ENCODE measurements at regions not wholly inside any gene's neighbourhood (a gene's known extent, or its start where the extent isn't known, plus 50 kb on each side); places are given as distances from the start of the nearest gene placed in this dataset.

- TF ChIP-seq SPI1 (IDR thresholded peaks at IDR 0.05; ENCODE audit: borderline replicate concordance, low read depth), result no peak
- TF ChIP-seq, protein P1, sequence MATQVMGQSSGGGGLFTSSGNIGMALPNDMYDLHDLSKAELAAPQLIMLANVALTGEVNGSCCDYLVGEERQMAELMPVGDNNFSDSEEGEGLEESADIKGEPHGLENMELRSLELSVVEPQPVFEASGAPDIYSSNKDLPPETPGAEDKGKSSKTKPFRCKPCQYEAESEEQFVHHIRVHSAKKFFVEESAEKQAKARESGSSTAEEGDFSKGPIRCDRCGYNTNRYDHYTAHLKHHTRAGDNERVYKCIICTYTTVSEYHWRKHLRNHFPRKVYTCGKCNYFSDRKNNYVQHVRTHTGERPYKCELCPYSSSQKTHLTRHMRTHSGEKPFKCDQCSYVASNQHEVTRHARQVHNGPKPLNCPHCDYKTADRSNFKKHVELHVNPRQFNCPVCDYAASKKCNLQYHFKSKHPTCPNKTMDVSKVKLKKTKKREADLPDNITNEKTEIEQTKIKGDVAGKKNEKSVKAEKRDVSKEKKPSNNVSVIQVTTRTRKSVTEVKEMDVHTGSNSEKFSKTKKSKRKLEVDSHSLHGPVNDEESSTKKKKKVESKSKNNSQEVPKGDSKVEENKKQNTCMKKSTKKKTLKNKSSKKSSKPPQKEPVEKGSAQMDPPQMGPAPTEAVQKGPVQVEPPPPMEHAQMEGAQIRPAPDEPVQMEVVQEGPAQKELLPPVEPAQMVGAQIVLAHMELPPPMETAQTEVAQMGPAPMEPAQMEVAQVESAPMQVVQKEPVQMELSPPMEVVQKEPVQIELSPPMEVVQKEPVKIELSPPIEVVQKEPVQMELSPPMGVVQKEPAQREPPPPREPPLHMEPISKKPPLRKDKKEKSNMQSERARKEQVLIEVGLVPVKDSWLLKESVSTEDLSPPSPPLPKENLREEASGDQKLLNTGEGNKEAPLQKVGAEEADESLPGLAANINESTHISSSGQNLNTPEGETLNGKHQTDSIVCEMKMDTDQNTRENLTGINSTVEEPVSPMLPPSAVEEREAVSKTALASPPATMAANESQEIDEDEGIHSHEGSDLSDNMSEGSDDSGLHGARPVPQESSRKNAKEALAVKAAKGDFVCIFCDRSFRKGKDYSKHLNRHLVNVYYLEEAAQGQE (IDR thresholded peaks at IDR 0.05; ENCODE audit: insufficient replicate concordance, low read depth), result no peak
- TF ChIP-seq CTCF (IDR thresholded peaks at IDR 0.05; ENCODE audit: insufficient read depth, low read length), result no peak
- Histone ChIP-seq H3K27ac (replicated peaks) (no peak overlapping the region), H3K4me3 (replicated peaks; ENCODE audit: insufficient read depth, low read length) (no peak overlapping the region), H3K27me3 (ENCODE audit: insufficient read depth, poor library complexity, severe bottlenecking) (no peaks in the 10 kb centered on the region)
- no peak for DNase-seq (ENCODE audit: low read depth in 1 of 2, low spot score in 1 of 2)
Measured at GRCh38 chr16:64251742-64252141, 870.1 kb downstream of the CDH11 start.

- Histone ChIP-seq H3K4me3 (replicated peaks; ENCODE audit: insufficient read depth, low read length) (no peak overlapping the region), H3K27ac (replicated peaks) (no peak overlapping the region), H3K27me3 (ENCODE audit: insufficient read depth, poor library complexity, severe bottlenecking) (no peaks in the 10 kb centered on the region)
- TF ChIP-seq POLR2AphosphoS5 (IDR thresholded peaks at IDR 0.05; ENCODE audit: low read depth), result no peak
- no peak for TF ChIP-seq GABPA (IDR thresholded peaks at IDR 0.05; ENCODE audit: low read depth)
- TF ChIP-seq SPI1 (IDR thresholded peaks at IDR 0.05; ENCODE audit: borderline replicate concordance, low read depth), result no peak
- TF ChIP-seq, protein P1 (IDR thresholded peaks at IDR 0.05; ENCODE audit: insufficient replicate concordance, low read depth), result no peak
- no peak for TF ChIP-seq CTCF (IDR thresholded peaks at IDR 0.05; ENCODE audit: insufficient read depth, low read length)
- DNase-seq (ENCODE audit: low read depth in 1 of 2, low spot score in 1 of 2), result no peak
Measured at GRCh38 chr16:64250866-64251265, 871.0 kb downstream of the CDH11 start.

DNA sequence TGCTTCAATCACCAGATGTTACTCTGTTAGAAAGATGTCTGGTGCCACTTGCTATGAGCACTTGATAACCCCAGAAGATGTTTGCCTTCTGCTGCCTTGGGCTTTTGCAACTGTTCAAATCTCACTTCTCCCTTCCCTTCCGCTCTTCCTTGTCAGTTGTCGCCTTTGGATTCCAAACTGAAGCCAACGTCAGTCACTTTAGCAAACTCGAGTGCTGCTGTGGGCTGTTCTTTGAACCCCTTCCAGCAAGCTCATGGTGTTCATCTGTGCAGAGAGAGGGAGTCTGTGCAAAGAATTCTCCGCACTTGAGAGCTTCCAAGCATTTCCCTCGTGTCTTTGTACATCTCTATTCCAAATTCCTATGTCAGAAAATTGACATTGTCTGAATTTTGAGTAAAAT, 879.4 kb downstream of the CDH11 start:
- TF ChIP-seq, protein P1 (IDR thresholded peaks at IDR 0.05; ENCODE audit: insufficient replicate concordance, low read depth), result no peak
- TF ChIP-seq CTCF (IDR thresholded peaks at IDR 0.05; ENCODE audit: insufficient read depth, low read length), result no peak
- no peak for TF ChIP-seq GABPA (IDR thresholded peaks at IDR 0.05; ENCODE audit: low read depth)
- no peak for TF ChIP-seq POLR2AphosphoS5 (IDR thresholded peaks at IDR 0.05; ENCODE audit: low read depth)
- no peak for TF ChIP-seq SPI1 (IDR thresholded peaks at IDR 0.05; ENCODE audit: borderline replicate concordance, low read depth)
- Histone ChIP-seq H3K27ac (replicated peaks) (no peak overlapping the region), H3K27me3 (ENCODE audit: insufficient read depth, poor library complexity, severe bottlenecking) (no peaks in the 10 kb centered on the region), H3K4me3 (replicated peaks; ENCODE audit: insufficient read depth, low read length) (no peak overlapping the region)
- no peak for DNase-seq (ENCODE audit: low read depth in 1 of 2, low spot score in 1 of 2)

All from HL-60 (cell line).